Neural cell (in vitro differentiated cells): ENCODE measurements at regions not wholly inside any gene's neighbourhood (a gene's known extent, or its start where the extent isn't known, plus 50 kb on each side); places are given as distances from the start of the nearest gene placed in this dataset.

Source experiments
- EP300 ChIP-seq: fragments of 450-650 bp; conservative IDR thresholded peaks from 2 replicates; pipeline ENCODE4 v1.6.1; 2014; ENCODE audit warnings: antibody characterized with exemption, mild to moderate bottlenecking, moderate library complexity; ENCODE audit not compliant: poor library complexity, severe bottlenecking
- EZH2 ChIP-seq: fragments of 200-600, 300-800 bp; shearing (Covaris generic), sonication (generic); IDR thresholded peaks from 2 replicates; pipeline ENCODE4 v1.6.1; 2014; ENCODE audit warnings: antibody characterized with exemption, low read length, borderline replicate concordance, mild to moderate bottlenecking; ENCODE audit not compliant: insufficient read depth, poor library complexity, severe bottlenecking
- MXI1 ChIP-seq: fragments of 450-650 bp; conservative IDR thresholded peaks from 2 replicates; pipeline ENCODE4 v1.6.1; 2014; ENCODE audit warnings: antibody characterized with exemption, mild to moderate bottlenecking; ENCODE audit not compliant: poor library complexity, severe bottlenecking
- POLR2AphosphoS5 ChIP-seq: IDR thresholded peaks from 2 replicates; pipeline ENCODE4 v1.6.1; 2012
- REST ChIP-seq: IDR thresholded peaks from 2 replicates; pipeline ENCODE4 v1.6.1; 2012; ENCODE audit warnings: borderline replicate concordance
- SMC3 ChIP-seq: fragments of 450-650 bp; conservative IDR thresholded peaks from 2 replicates; pipeline ENCODE4 v1.6.1; 2014; ENCODE audit warnings: antibody characterized with exemption, mild to moderate bottlenecking, moderate library complexity; ENCODE audit not compliant: poor library complexity
- TAF1 ChIP-seq: IDR thresholded peaks from 2 replicates; pipeline ENCODE4 v1.6.1; 2012; ENCODE audit warnings: low read depth
- TF ChIP-seq, protein P1 (sequence below): fragments of 450-650 bp; IDR thresholded peaks from 2 replicates; pipeline ENCODE4 v1.5.1; 2014; ENCODE audit warnings: antibody characterized with exemption, mild to moderate bottlenecking, moderate library complexity; ENCODE audit not compliant: poor library complexity, severe bottlenecking

GRCh38 chr2:223197046-223197445 is 145.1 kb downstream of the KCNE4 start:
- TF ChIP-seq, protein P1, sequence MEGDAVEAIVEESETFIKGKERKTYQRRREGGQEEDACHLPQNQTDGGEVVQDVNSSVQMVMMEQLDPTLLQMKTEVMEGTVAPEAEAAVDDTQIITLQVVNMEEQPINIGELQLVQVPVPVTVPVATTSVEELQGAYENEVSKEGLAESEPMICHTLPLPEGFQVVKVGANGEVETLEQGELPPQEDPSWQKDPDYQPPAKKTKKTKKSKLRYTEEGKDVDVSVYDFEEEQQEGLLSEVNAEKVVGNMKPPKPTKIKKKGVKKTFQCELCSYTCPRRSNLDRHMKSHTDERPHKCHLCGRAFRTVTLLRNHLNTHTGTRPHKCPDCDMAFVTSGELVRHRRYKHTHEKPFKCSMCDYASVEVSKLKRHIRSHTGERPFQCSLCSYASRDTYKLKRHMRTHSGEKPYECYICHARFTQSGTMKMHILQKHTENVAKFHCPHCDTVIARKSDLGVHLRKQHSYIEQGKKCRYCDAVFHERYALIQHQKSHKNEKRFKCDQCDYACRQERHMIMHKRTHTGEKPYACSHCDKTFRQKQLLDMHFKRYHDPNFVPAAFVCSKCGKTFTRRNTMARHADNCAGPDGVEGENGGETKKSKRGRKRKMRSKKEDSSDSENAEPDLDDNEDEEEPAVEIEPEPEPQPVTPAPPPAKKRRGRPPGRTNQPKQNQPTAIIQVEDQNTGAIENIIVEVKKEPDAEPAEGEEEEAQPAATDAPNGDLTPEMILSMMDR = no peak
- TF ChIP-seq TAF1 (no peak), EP300 (no peak), REST (no peak), SMC3 (no peak), EZH2 (no peak), POLR2AphosphoS5 (no peak), MXI1 (no peak)
